ENCODE measurements at regions not wholly inside any gene's neighbourhood (a gene's known extent, or its start where the extent isn't known, plus 50 kb on each side); places are given as distances from the start of the nearest gene placed in this dataset.

GRCh38 chr2:120956486-120957156, 221.0 kb downstream of the GLI2 start:
- no peak for DNase-seq

- no peak for DNase-seq
These were observed 222.2 kb downstream of the GLI2 start for GRCh38 chr2:120957905-120958304.

- no peak for DNase-seq
These were observed 223.1 kb downstream of the GLI2 start for GRCh38 chr2:120958623-120959366.

GRCh38 chr2:120959426-120959825, 223.8 kb downstream of the GLI2 start:
- no peak for DNase-seq

GRCh38 chr2:120960770-120961366, 225.2 kb downstream of the GLI2 start:
- no peak for DNase-seq

GRCh38 chr2:120961396-120961795, 225.7 kb downstream of the GLI2 start:
- DNase-seq: no peak

GRCh38 chr2:120963997-120964705, 228.5 kb downstream of the GLI2 start:
- DNase-seq: no peak

- no peak for DNase-seq
These were observed 229.2 kb downstream of the GLI2 start for GRCh38 chr2:120964819-120965218.

GRCh38 chr2:120966510-120967254, 231.0 kb downstream of the GLI2 start:
- no peak for DNase-seq

GRCh38 chr2:120968307-120969015, 232.8 kb downstream of the GLI2 start:
- no peak for DNase-seq

- DNase-seq: no peak
These were observed 234.1 kb downstream of the GLI2 start for GRCh38 chr2:120969613-120970355.

GRCh38 chr2:120971866-120972265, 236.2 kb downstream of the GLI2 start:
- no peak for DNase-seq

- DNase-seq: no peak
These were observed 236.6 kb downstream of the GLI2 start for GRCh38 chr2:120972286-120972685.

- no peak for DNase-seq
These were observed 237.5 kb downstream of the GLI2 start for GRCh38 chr2:120973196-120973595.

- DNase-seq: no peak
These were observed 239.3 kb downstream of the GLI2 start for GRCh38 chr2:120974950-120975349.

- no peak for DNase-seq
These were observed 241.0 kb downstream of the GLI2 start for GRCh38 chr2:120976501-120977307.

GRCh38 chr2:120977582-120978358, 242.1 kb downstream of the GLI2 start:
- no peak for DNase-seq

- no peak for DNase-seq
These were observed 242.8 kb downstream of the GLI2 start for GRCh38 chr2:120978359-120979050.

- DNase-seq: no peak
These were observed 243.7 kb downstream of the GLI2 start for GRCh38 chr2:120979398-120979797.
